HepG2 (cell line): ENCODE measurements at regions not wholly inside any gene's neighbourhood (a gene's known extent, or its start where the extent isn't known, plus 50 kb on each side); places are given as distances from the start of the nearest gene placed in this dataset.

ENCODE experiments used
- ATAC-seq: fragments of 200-7000 bp; cut with Tn5 transposase; 3 replicates; pipeline ENCODE4 v1.9.1; 2020; ENCODE audit warnings: mild to moderate bottlenecking, moderate library complexity
- BruUV-seq: library from RNA; stranded (reverse); fragments of 400-500 nt; replicated peaks from 2 replicates; lab custom pipeline; 2021; lab: Mats Ljungman, UMichigan
- CTCF ChIA-PET: fragments of 300-600 bp; formaldehyde crosslinking; extraction: SDS; loops from one replicate; lab custom pipeline; 2021; ENCODE audit warnings: low total read pairs, inconsistent platforms, low intra/inter-chr PET ratio; lab: Yijun Ruan, JAX
- POLR2A ChIA-PET: fragments of 350-600 bp; sonication (Branson Sonifier 250); formaldehyde crosslinking; loops from one replicate; lab custom pipeline; 2020; ENCODE audit warnings: antibody characterized with exemption, inconsistent platforms; lab: Yijun Ruan, JAX
- DNase-seq: peaks from one replicate; pipeline ENCODE4 v3.0.0-alpha.2; 2015; ENCODE audit warnings: low spot score
- FAIRE-seq: peaks from 3 replicates; lab custom pipeline; 2011; peaks lifted over from hg19 to GRCh38; lab: Jason Lieb, UNC
- H2AFZ ChIP-seq: one replicate; pipeline ENCODE4 v1.6.1; 2011; ENCODE audit warnings: low read length, inconsistent platforms
- H3K27ac ChIP-seq: fragments of 300-600 bp; 3 replicates; pipeline ENCODE4 v1.8.0; 2011; ENCODE audit warnings: mixed run types, mild to moderate bottlenecking, mixed read lengths, low read length, inconsistent platforms; ENCODE audit not compliant: insufficient read depth; ENCODE audit errors: extremely low read length
- H3K27me3 ChIP-seq, 2 experiments: fragments of 200-600 bp in 1 of 2; 2 replicates in 1 of 2; 3 replicates in 1 of 2; pipeline versions ENCODE4 v1.6.0 to v1.8.0; 2011; ENCODE audit warnings: low read length in 2 of 2, mild to moderate bottlenecking in 2 of 2, moderate library complexity in 2 of 2, inconsistent platforms in 1 of 2; ENCODE audit not compliant: insufficient read depth in 2 of 2, control insufficient read depth in 1 of 2
- H3K36me3 ChIP-seq, 2 experiments: fragments of 200-600 bp in 1 of 2; replicated peaks in 1 of 2; 2 replicates in 1 of 2; 3 replicates in 1 of 2; pipeline versions ENCODE4 v1.5.1 to v1.8.0; 2011; ENCODE audit warnings: low read length in 2 of 2, inconsistent platforms in 1 of 2; ENCODE audit not compliant: insufficient read depth in 2 of 2, control insufficient read depth in 1 of 2
- H3K4me1 ChIP-seq: 2 replicates; pipeline ENCODE4 v1.5.1; 2012; ENCODE audit warnings: low read length, inconsistent platforms; ENCODE audit not compliant: insufficient read depth
- H3K4me2 ChIP-seq: 2 replicates; pipeline ENCODE4 v1.6.0; 2011; ENCODE audit warnings: low read depth, low read length, inconsistent platforms
- H3K4me3 ChIP-seq, 3 experiments: fragments of 200-600 bp in 1 of 3; sonication (generic), shearing (Covaris generic) in 1 of 3; replicated peaks in 1 of 3; 2 replicates each; pipeline ENCODE4 v1.5.1; 2011 to 2016; ENCODE audit warnings: low read length in 3 of 3, inconsistent platforms in 2 of 3, low read depth in 2 of 3, mild to moderate bottlenecking in 2 of 3, control low read depth in 1 of 3, mixed read lengths in 1 of 3; ENCODE audit not compliant: insufficient read depth in 1 of 3
- H3K79me2 ChIP-seq: one replicate; pipeline ENCODE4 v1.6.1; 2011; ENCODE audit warnings: low read length, inconsistent platforms; ENCODE audit not compliant: insufficient read depth
- H3K9ac ChIP-seq: 2 replicates; pipeline ENCODE4 v1.6.0; 2011; ENCODE audit warnings: mild to moderate bottlenecking, low read depth, low read length, inconsistent platforms; ENCODE audit not compliant: insufficient read depth
- H3K9me3 ChIP-seq: 2 replicates; pipeline ENCODE4 v1.5.1; 2012; ENCODE audit warnings: mild to moderate bottlenecking, low read length
- H4K20me1 ChIP-seq: 2 replicates; pipeline ENCODE4 v1.6.0; 2011; ENCODE audit warnings: inconsistent platforms, mild to moderate bottlenecking, low read length, moderate library complexity; ENCODE audit not compliant: insufficient read depth
- AGO1 ChIP-seq: fragments of 200-400 bp; formaldehyde crosslinking; IDR thresholded peaks from 2 replicates; pipeline ENCODE4 v1.6.1; 2017; ENCODE audit warnings: mild to moderate bottlenecking, low read depth, low read length, moderate library complexity; ENCODE audit not compliant: poor library complexity, severe bottlenecking
- CCDC6 ChIP-seq: sonication (generic); formaldehyde crosslinking; IDR thresholded peaks from 2 replicates; pipeline ENCODE4 v1.8.1; 2022; ENCODE audit warnings: mild to moderate bottlenecking, missing genetic modification reagents, moderate library complexity
- ETV5 ChIP-seq: IDR thresholded peaks from 2 replicates; pipeline ENCODE4 v1.6.1; 2018; ENCODE audit warnings: missing biosample characterization, missing genetic modification reagents, inconsistent platforms, borderline replicate concordance
- HDAC2 ChIP-seq: sonication (generic); formaldehyde crosslinking; IDR thresholded peaks from 2 replicates; pipeline ENCODE4 v1.4.0; 2020; ENCODE audit warnings: missing genetic modification reagents
- HHEX ChIP-seq: IDR thresholded peaks from 2 replicates; pipeline ENCODE4 v1.6.1; 2016; ENCODE audit warnings: control low read depth
- MED1 ChIP-seq: sonication (generic); formaldehyde crosslinking; IDR thresholded peaks from 2 replicates; pipeline ENCODE4 v1.4.0; 2020; ENCODE audit warnings: missing genetic modification reagents
- RCOR2 ChIP-seq: IDR thresholded peaks from 2 replicates; pipeline ENCODE4 v1.6.1; 2016; ENCODE audit warnings: missing biosample characterization, missing genetic modification reagents
- RELA ChIP-seq: sonication (generic); formaldehyde crosslinking; IDR thresholded peaks from 2 replicates; pipeline ENCODE4 v1.4.0; 2020; ENCODE audit warnings: missing genetic modification reagents
- ZNF232 ChIP-seq: sonication (generic); formaldehyde crosslinking; IDR thresholded peaks from 2 replicates; pipeline ENCODE4 v1.4.0; 2020; ENCODE audit warnings: missing genetic modification reagents, borderline replicate concordance
- ZNF251 ChIP-seq: sonication (generic); formaldehyde crosslinking; IDR thresholded peaks from 2 replicates; pipeline ENCODE4 v1.9.0; 2021; ENCODE audit warnings: mild to moderate bottlenecking, missing genetic modification reagents
- ZNF547 ChIP-seq: sonication (generic); formaldehyde crosslinking; IDR thresholded peaks from 2 replicates; pipeline ENCODE4 v1.5.1; 2020; ENCODE audit warnings: mild to moderate bottlenecking, missing genetic modification reagents
- WGBS: methylation state at CpG from one replicate; pipeline ENCODE4 v1.1.6; 2017; ENCODE audit warnings: low lambda C conversion rate; 5-methylcytosine and 5-hydroxymethylcytosine counted together
- in situ Hi-C: cut with HindIII; loops from 2 replicates; pipeline ENCODE4 v1.10.0; 2017; ENCODE audit warnings: low pct_unique_long_range_greater_than_20kb; ENCODE audit not compliant: extremely low pct_ligation_motif_present
- intact Hi-C: fragments of 100-400 bp; cut with micrococcal nuclease; formaldehyde crosslinking; loops from one replicate; pipeline ENCODE4 v1.10.0; 2022; ENCODE audit not compliant: unreplicated experiment
- TF ChIP-seq, protein P1 (sequence below): sonication (generic); formaldehyde crosslinking; IDR thresholded peaks from 2 replicates; pipeline ENCODE4 v1.5.0; 2020; ENCODE audit warnings: missing genetic modification reagents
- TF ChIP-seq, protein P2 (sequence below): sonication (generic); formaldehyde crosslinking; IDR thresholded peaks from 2 replicates; pipeline ENCODE4 v1.5.0; 2020; ENCODE audit warnings: mild to moderate bottlenecking, missing genetic modification reagents
- TF ChIP-seq, protein P3 (sequence below): sonication (generic); formaldehyde crosslinking; IDR thresholded peaks from 2 replicates; pipeline ENCODE4 v1.4.0; 2020; ENCODE audit warnings: mild to moderate bottlenecking, missing genetic modification reagents
- TF ChIP-seq, protein P4 (sequence below): sonication (generic); formaldehyde crosslinking; IDR thresholded peaks from 2 replicates; pipeline ENCODE4 v1.4.0; 2020; ENCODE audit warnings: missing genetic modification reagents
- TF ChIP-seq, protein P5 (sequence below): sonication (generic); formaldehyde crosslinking; IDR thresholded peaks from 2 replicates; pipeline ENCODE4 v1.8.0; 2022; ENCODE audit warnings: missing genetic modification reagents, mild to moderate bottlenecking, moderate library complexity, borderline replicate concordance

DNA sequence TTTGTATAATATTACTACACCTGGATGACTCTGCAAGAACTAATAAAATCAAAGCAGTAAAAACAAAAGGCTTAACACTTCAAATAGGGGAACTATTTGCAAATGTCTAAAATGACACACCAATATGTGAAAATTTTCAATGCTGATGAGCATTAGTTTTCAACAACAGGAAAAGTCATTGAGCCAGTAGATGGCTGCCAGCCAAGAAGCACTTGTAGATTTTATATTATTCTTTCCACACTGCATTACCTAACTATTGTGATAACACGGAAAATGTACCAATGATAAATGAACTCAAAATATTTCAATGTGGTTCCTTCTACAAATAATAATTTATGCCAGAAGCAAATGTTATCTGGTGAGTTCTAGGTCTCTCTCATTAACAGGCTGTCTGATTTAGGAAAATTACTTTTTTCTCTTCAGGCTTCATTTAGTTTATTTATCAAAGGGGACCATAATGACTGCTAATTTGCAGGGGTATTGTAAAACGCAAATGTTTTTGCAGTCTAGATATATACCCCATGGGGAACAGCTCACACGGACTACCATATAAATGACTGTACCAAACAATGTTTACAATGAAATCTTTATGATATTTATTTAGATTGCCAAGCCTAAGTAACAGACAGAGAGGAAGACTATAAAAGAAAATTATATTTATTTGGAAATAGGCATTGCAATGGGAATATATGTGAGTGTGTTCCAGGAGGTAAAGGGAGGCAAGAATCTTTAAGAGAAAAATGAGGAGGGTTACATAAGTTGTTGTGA is 407.8 kb downstream of the LIG4 start:
- DNase-seq (no peak), ATAC-seq (no peak), FAIRE-seq (no peak)
- no peak overlapping the region for H2AFZ ChIP-seq
- H3K27me3 ChIP-seq, result no peaks in the 10 kb centered on the region
- intact Hi-C loops, result no loop called here
- no peaks in the 10 kb centered on the region for H3K4me1 ChIP-seq
- no peaks in the 10 kb centered on the region for H4K20me1 ChIP-seq
- ChIA-PET POLR2A (no interaction called here), CTCF (no interaction called here)
- no peak overlapping the region for H3K27ac ChIP-seq
- no peak overlapping the region for H3K4me2 ChIP-seq
- H3K9ac ChIP-seq, result no peak overlapping the region
- no peaks in the 10 kb centered on the region for H3K36me3 ChIP-seq
- in situ Hi-C loops, result no loop called here
- H3K9me3 ChIP-seq, result no peaks in the 10 kb centered on the region
- BruUV-seq, result no TSS peak
- no peak overlapping the region for H3K4me3 ChIP-seq
- 0% methylated on average over 3 of the region's 3 CpGs for WGBS
- no peaks in the 10 kb centered on the region for H3K79me2 ChIP-seq
- no peak for TF ChIP-seq ZNF232
- no peak for TF ChIP-seq CCDC6 (CRISPR knock-in tag)
- TF ChIP-seq ZNF547, result no peak
- no peak for TF ChIP-seq HHEX (CRISPR knock-in tag)
- no peak for TF ChIP-seq RELA (CRISPR knock-in tag)
- TF ChIP-seq RCOR2 (CRISPR knock-in tag), result no peak
- no peak for TF ChIP-seq ZNF251
- TF ChIP-seq, protein P1, sequence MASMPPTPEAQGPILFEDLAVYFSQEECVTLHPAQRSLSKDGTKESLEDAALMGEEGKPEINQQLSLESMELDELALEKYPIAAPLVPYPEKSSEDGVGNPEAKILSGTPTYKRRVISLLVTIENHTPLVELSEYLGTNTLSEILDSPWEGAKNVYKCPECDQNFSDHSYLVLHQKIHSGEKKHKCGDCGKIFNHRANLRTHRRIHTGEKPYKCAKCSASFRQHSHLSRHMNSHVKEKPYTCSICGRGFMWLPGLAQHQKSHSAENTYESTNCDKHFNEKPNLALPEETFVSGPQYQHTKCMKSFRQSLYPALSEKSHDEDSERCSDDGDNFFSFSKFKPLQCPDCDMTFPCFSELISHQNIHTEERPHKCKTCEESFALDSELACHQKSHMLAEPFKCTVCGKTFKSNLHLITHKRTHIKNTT (CRISPR knock-in tag), result no peak
- TF ChIP-seq HDAC2 (CRISPR knock-in tag), result no peak
- TF ChIP-seq, protein P2, sequence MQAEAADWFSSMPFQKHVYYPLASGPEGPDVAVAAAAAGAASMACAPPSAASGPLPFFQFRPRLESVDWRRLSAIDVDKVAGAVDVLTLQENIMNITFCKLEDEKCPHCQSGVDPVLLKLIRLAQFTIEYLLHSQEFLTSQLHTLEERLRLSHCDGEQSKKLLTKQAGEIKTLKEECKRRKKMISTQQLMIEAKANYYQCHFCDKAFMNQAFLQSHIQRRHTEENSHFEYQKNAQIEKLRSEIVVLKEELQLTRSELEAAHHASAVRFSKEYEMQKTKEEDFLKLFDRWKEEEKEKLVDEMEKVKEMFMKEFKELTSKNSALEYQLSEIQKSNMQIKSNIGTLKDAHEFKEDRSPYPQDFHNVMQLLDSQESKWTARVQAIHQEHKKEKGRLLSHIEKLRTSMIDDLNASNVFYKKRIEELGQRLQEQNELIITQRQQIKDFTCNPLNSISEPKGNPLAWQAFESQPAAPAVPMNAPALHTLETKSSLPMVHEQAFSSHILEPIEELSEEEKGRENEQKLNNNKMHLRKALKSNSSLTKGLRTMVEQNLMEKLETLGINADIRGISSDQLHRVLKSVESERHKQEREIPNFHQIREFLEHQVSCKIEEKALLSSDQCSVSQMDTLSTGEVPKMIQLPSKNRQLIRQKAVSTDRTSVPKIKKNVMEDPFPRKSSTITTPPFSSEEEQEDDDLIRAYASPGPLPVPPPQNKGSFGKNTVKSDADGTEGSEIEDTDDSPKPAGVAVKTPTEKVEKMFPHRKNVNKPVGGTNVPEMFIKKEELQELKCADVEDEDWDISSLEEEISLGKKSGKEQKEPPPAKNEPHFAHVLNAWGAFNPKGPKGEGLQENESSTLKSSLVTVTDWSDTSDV (CRISPR knock-in tag), result no peak
- TF ChIP-seq, protein P3, sequence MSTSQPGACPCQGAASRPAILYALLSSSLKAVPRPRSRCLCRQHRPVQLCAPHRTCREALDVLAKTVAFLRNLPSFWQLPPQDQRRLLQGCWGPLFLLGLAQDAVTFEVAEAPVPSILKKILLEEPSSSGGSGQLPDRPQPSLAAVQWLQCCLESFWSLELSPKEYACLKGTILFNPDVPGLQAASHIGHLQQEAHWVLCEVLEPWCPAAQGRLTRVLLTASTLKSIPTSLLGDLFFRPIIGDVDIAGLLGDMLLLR, result no peak
- TF ChIP-seq ETV5, result no peak
- TF ChIP-seq, protein P4, sequence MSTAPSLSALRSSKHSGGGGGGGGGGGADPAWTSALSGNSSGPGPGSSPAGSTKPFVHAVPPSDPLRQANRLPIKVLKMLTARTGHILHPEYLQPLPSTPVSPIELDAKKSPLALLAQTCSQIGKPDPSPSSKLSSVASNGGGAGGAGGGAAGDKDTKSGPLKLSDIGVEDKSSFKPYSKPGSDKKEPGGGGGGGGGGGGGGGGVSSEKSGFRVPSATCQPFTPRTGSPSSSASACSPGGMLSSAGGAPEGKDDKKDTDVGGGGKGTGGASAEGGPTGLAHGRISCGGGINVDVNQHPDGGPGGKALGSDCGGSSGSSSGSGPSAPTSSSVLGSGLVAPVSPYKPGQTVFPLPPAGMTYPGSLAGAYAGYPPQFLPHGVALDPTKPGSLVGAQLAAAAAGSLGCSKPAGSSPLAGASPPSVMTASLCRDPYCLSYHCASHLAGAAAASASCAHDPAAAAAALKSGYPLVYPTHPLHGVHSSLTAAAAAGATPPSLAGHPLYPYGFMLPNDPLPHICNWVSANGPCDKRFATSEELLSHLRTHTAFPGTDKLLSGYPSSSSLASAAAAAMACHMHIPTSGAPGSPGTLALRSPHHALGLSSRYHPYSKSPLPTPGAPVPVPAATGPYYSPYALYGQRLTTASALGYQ (CRISPR knock-in tag), result no peak
- TF ChIP-seq AGO1, result no peak
- TF ChIP-seq MED1 (CRISPR knock-in tag), result no peak
- TF ChIP-seq, protein P5, sequence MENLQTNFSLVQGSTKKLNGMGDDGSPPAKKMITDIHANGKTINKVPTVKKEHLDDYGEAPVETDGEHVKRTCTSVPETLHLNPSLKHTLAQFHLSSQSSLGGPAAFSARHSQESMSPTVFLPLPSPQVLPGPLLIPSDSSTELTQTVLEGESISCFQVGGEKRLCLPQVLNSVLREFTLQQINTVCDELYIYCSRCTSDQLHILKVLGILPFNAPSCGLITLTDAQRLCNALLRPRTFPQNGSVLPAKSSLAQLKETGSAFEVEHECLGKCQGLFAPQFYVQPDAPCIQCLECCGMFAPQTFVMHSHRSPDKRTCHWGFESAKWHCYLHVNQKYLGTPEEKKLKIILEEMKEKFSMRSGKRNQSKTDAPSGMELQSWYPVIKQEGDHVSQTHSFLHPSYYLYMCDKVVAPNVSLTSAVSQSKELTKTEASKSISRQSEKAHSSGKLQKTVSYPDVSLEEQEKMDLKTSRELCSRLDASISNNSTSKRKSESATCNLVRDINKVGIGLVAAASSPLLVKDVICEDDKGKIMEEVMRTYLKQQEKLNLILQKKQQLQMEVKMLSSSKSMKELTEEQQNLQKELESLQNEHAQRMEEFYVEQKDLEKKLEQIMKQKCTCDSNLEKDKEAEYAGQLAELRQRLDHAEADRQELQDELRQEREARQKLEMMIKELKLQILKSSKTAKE (CRISPR knock-in tag), result no peak
